HPDE6-E6E7 (cell line): ENCODE measurements at regions not wholly inside any gene's neighbourhood (a gene's known extent, or its start where the extent isn't known, plus 50 kb on each side); places are given as distances from the start of the nearest gene placed in this dataset.

Experiments used
- DNase-seq: peaks from one replicate; pipeline ENCODE4 v3.0.0; 2011; ENCODE audit warnings: missing footprints; ENCODE audit errors: extremely low spot score

GRCh38 chr2:184532551-184532950, 65.8 kb upstream of the ZNF804A start:
- no peak for DNase-seq

- no peak for DNase-seq
Measured at GRCh38 chr2:184534986-184535385, 63.3 kb upstream of the ZNF804A start.

- no peak for DNase-seq
Measured at GRCh38 chr2:184540246-184540789, 58.0 kb upstream of the ZNF804A start.

- no peak for DNase-seq
Measured at GRCh38 chr2:184541591-184541990, 56.7 kb upstream of the ZNF804A start.

GRCh38 chr2:184543832-184544231, 54.5 kb upstream of the ZNF804A start:
- DNase-seq, result no peak
